Heart left ventricle (tissue), 16 donors: ENCODE measurements at regions not wholly inside any gene's neighbourhood (a gene's known extent, or its start where the extent isn't known, plus 50 kb on each side); places are given as distances from the start of the nearest gene placed in this dataset.

Experiments
- ATAC-seq, 4 donors: fragments of 200-7000 bp; cut with Tn5 transposase; one replicate each; pipeline ENCODE4 v1.9.1; 2020 to 2022; ENCODE audit warnings: moderate library complexity in 4 of 4, mild to moderate bottlenecking in 3 of 4, moderate number of reproducible peaks in 1 of 4
- DNase-seq, 5 donors: peaks; one replicate each; pipeline ENCODE4 v3.0.0-alpha.2; 2020
- H3K27ac ChIP-seq, 12 donors: fragments of 200-600 bp; sonication (generic) in 4 of 12; one replicate each; pipeline versions ENCODE4 v1.5.0 to v1.8.0; 2016 to 2022; ENCODE audit warnings: mild to moderate bottlenecking in 2 of 12
- H3K27me3 ChIP-seq, 9 donors: fragments of 200-600 bp; sonication (generic) in 2 of 9; one replicate each; pipeline versions ENCODE4 v1.5.1 to v1.8.0; 2016 to 2022; ENCODE audit warnings: mild to moderate bottlenecking in 3 of 9
- H3K36me3 ChIP-seq, 9 donors: fragments of 200-600 bp; sonication (generic) in 2 of 9; one replicate each; pipeline versions ENCODE4 v1.5.0 to v1.8.0; 2018 to 2022; ENCODE audit warnings: mild to moderate bottlenecking in 2 of 9
- H3K4me1 ChIP-seq, 12 donors: fragments of 200-600 bp; sonication (generic) in 4 of 12; one replicate each; pipeline versions ENCODE4 v1.5.0 to v1.8.0; 2016 to 2022; ENCODE audit warnings: mild to moderate bottlenecking in 3 of 12
- H3K4me3 ChIP-seq, 12 donors: fragments of 200-600 bp; sonication (generic) in 4 of 12; one replicate each; pipeline versions ENCODE4 v1.5.0 to v1.8.0; 2017 to 2022; ENCODE audit warnings: mild to moderate bottlenecking in 9 of 12, moderate library complexity in 4 of 12
- H3K9me3 ChIP-seq, 12 donors: fragments of 200-600 bp; sonication (generic) in 4 of 12; one replicate each; pipeline versions ENCODE4 v1.5.0 to v1.8.0; 2016 to 2022; ENCODE audit warnings: mild to moderate bottlenecking in 1 of 12
- CTCF ChIP-seq, 12 donors: fragments of 200-600 bp; sonication (generic) in 4 of 12; IDR thresholded peaks; one replicate each; pipeline versions ENCODE4 v1.5.0 to v1.8.0; 2018 to 2022; ENCODE audit warnings: antibody characterized with exemption in 12 of 12, mild to moderate bottlenecking in 5 of 12
- POLR2A ChIP-seq, 2 donors: fragments of 450-650 bp; IDR thresholded peaks; one replicate each; pipeline ENCODE4 v1.6.1; 2017; ENCODE audit warnings: antibody characterized with exemption in 2 of 2, mild to moderate bottlenecking in 2 of 2, moderate library complexity in 2 of 2
- WGBS, 4 donors: extraction: QIAGEN DNeasy Blood & Tissue Kit in 2 of 4; methylation state at CpG; one replicate each; pipeline versions ENCODE4 v1.1.5 to v1.1.7; 2013 to 2018; 5-methylcytosine and 5-hydroxymethylcytosine counted together
- intact Hi-C, 10 donors: fragments of 100-400 bp; cut with DNase I; formaldehyde crosslinking; loops; one replicate each; pipeline versions ENCODE4 v1.11.1 to v1.14.2; 2022
- donor health status: ischemic (EF 13 %, LVEDD 7.1; RV severe dilation, severe dysfunction).
- donor health status: healthy with polysubstance abuse.
- donor health status: DM: no; HTN: yes; CAD: no.
- donor health status: DM: no; HTN: no; CAD: no.
- donor health status: ischemic (EF 25% LVEDD 6.9; RV normal size, moderate dysfunction).
- donor health status: ischemic (EF 25% LVEDD 5.7; RV mildly dilated, moderate dysfunction).
- donor health status: healthy.
- donor health status: DM: yes; HTN: yes; CAD: no.
- donor health status: ischemic (EF 35%, LVEDD 5.7; RV mildly dilated, moderate dysfunction).
- donor health status: nonischemic (EF 11% LVEDD 7.7; RV severe dilation, severe dysfunction).
- donor health status: DM: yes; HTN: yes; CAD: no.
- donor health status: PGD.
- donor health status: ischemic (EF 29% LVEDD 5.4; RV normal size, mild dysfunction).
- donor health status: nonischemic (EF 23%, LVEDD 6.1; RV moderate dilation, normal function).

- H3K9me3 ChIP-seq: no peaks in the 10 kb centered on the region
- 86 to 92% (median 90%) methylated on average over 3 of the region's 3 CpGs for WGBS, 4 donors
- DNase-seq (no peak), ATAC-seq (no peak)
- intact Hi-C loops: no loop called here
- H3K27ac ChIP-seq: no peak overlapping the region
- H3K36me3 ChIP-seq: no peaks in the 10 kb centered on the region
- no peaks in the 10 kb centered on the region for H3K4me1 ChIP-seq
- no peaks in the 10 kb centered on the region for H3K27me3 ChIP-seq
- no peak overlapping the region for H3K4me3 ChIP-seq
- TF ChIP-seq CTCF (IDR thresholded peaks at IDR 0.05) (no peak), POLR2A (IDR thresholded peaks at IDR 0.05) (no peak)
Measured at GRCh38 chr20:7359739-7360138, 580.5 kb downstream of the HAO1 start.

GRCh38 chr20:7361321-7361720 is 578.9 kb downstream of the HAO1 start:
- no peak overlapping the region for H3K4me3 ChIP-seq
- intact Hi-C loops: no loop called here
- H3K9me3 ChIP-seq: peaks cover 0 to 4% (median 0%) of the 10 kb centered on the region in 12 donors
- H3K4me1 ChIP-seq: no peaks in the 10 kb centered on the region
- TF ChIP-seq CTCF (IDR thresholded peaks at IDR 0.05) (no peak), POLR2A (IDR thresholded peaks at IDR 0.05) (no peak)
- WGBS, 4 donors: 20 to 24% (median 22%) methylated on average over 3 of the region's 3 CpGs
- no peaks in the 10 kb centered on the region for H3K36me3 ChIP-seq
- no peak for ATAC-seq
- no peak overlapping the region for H3K27ac ChIP-seq
- no peaks in the 10 kb centered on the region for H3K27me3 ChIP-seq
- no peak for DNase-seq

DNA sequence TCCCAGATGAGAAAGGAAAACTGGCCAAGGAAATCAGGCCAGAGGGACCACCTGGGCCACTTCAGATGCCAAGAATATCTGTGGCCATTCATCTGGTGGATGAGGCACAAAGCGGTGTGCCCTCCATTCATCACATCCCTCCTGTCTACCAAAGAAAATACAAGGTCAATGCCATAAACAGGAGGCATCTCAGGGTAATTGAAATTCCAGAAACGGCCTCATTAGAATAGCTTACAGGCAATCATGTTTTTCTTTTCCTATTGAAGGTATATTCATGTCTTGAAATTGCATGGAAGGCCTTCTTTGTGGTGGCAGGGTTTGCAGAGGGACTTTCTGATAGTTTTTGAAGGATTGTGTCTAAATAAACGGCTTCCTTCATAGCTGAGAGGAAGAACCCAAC is 578.3 kb downstream of the HAO1 start:
- no peaks in the 10 kb centered on the region for H3K4me1 ChIP-seq
- WGBS, 4 donors: 67 to 76% (median 70%) methylated on average over 3 of the region's 3 CpGs
- no peak overlapping the region for H3K4me3 ChIP-seq
- TF ChIP-seq CTCF (IDR thresholded peaks at IDR 0.05) (no peak), POLR2A (IDR thresholded peaks at IDR 0.05) (no peak)
- no peak overlapping the region for H3K27ac ChIP-seq
- no peaks in the 10 kb centered on the region for H3K36me3 ChIP-seq
- no peak for DNase-seq
- intact Hi-C loops: no loop called here
- peaks cover 0 to 4% (median 0%) of the 10 kb centered on the region in 12 donors for H3K9me3 ChIP-seq
- no peak for ATAC-seq
- H3K27me3 ChIP-seq: no peaks in the 10 kb centered on the region

DNA sequence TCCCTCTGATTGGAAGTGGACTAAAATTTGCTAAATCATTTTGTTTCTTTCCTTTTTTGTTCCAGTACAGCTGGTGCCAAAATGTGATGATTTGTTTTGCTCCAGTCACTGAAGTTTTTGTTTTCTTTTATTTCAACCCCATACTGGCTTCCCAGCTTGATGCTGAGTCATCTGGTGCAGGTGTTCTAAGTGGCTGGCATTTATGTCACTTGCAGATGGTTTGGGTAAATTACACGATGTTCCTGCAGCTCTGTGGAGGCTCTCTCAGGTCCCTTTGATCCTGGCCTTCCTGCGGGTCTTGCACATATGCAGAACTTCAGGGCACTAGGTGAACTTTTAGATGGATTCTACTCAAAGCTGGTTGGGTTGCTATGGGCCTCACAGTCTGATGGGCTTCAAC is 577.7 kb downstream of the HAO1 start:
- Histone ChIP-seq H3K27me3 (no peaks in the 10 kb centered on the region), H3K27ac (no peak overlapping the region), H3K9me3 (peaks cover 0 to 4% (median 0%) of the 10 kb centered on the region in 12 donors), H3K36me3 (no peaks in the 10 kb centered on the region), H3K4me3 (no peak overlapping the region), H3K4me1 (no peaks in the 10 kb centered on the region)
- intact Hi-C loops: no loop called here
- ATAC-seq (no peak), DNase-seq (no peak)
- TF ChIP-seq POLR2A (IDR thresholded peaks at IDR 0.05): no peak
- TF ChIP-seq CTCF (IDR thresholded peaks at IDR 0.05): no peak
- 72 to 87% (median 73%) methylated on average over 2 of the region's 2 CpGs for WGBS, 4 donors
